ENCODE measurements at regions not wholly inside any gene's neighbourhood (a gene's known extent, or its start where the extent isn't known, plus 50 kb on each side); places are given as distances from the start of the nearest gene placed in this dataset.

GRCh38 chr2:51448911-51449310, 417.0 kb upstream of the NRXN1 start:
- Histone ChIP-seq H3K27ac (no peak overlapping the region), H3K4me3 (no peak overlapping the region)
- TF ChIP-seq CTCF (IDR thresholded peaks at IDR 0.05) = no peak
- DNase-seq (ENCODE audit: low spot score) = no peak

GRCh38 chr2:51441786-51442185, 409.9 kb upstream of the NRXN1 start:
- no peak for DNase-seq (ENCODE audit: low spot score)
- no peak for TF ChIP-seq CTCF (IDR thresholded peaks at IDR 0.05)
- no peak overlapping the region for H3K4me3 ChIP-seq
- no peak overlapping the region for H3K27ac ChIP-seq

GRCh38 chr2:51424418-51424817, 392.5 kb upstream of the NRXN1 start:
- no peak overlapping the region for H3K27ac ChIP-seq
- H3K4me3 ChIP-seq = no peak overlapping the region
- TF ChIP-seq CTCF (IDR thresholded peaks at IDR 0.05) = no peak
- no peak for DNase-seq (ENCODE audit: low spot score)

GRCh38 chr2:51420511-51420910, 388.6 kb upstream of the NRXN1 start:
- no peak overlapping the region for H3K4me3 ChIP-seq
- H3K27ac ChIP-seq = no peak overlapping the region
- DNase-seq (ENCODE audit: low spot score) = no peak
- no peak for TF ChIP-seq CTCF (IDR thresholded peaks at IDR 0.05)

GRCh38 chr2:51413726-51414125, 381.8 kb upstream of the NRXN1 start:
- no peak for DNase-seq (ENCODE audit: low spot score)
- TF ChIP-seq CTCF (IDR thresholded peaks at IDR 0.05) = no peak
- Histone ChIP-seq H3K27ac (no peak overlapping the region), H3K4me3 (no peak overlapping the region)

GRCh38 chr2:51410331-51410730, 378.4 kb upstream of the NRXN1 start:
- Histone ChIP-seq H3K4me3 (no peak overlapping the region), H3K27ac (no peak overlapping the region)
- DNase-seq (ENCODE audit: low spot score) = no peak
- no peak for TF ChIP-seq CTCF (IDR thresholded peaks at IDR 0.05)

- Histone ChIP-seq H3K4me3 (no peak overlapping the region), H3K27ac (no peak overlapping the region)
- TF ChIP-seq CTCF (IDR thresholded peaks at IDR 0.05) = no peak
- no peak for DNase-seq (ENCODE audit: low spot score)
These were observed 378.0 kb upstream of the NRXN1 start for GRCh38 chr2:51409920-51410319.
